Astrocyte (in vitro differentiated cells and primary cell): ENCODE measurements at regions not wholly inside any gene's neighbourhood (a gene's known extent, or its start where the extent isn't known, plus 50 kb on each side); places are given as distances from the start of the nearest gene placed in this dataset.

ENCODE experiments used
- DNase-seq: peaks from one replicate; pipeline ENCODE4 v3.0.0-alpha.2; 2010; ENCODE audit warnings: low read depth
- FAIRE-seq: peaks from 2 replicates; lab custom pipeline; 2011; peaks lifted over from hg19 to GRCh38; lab: Jason Lieb, UNC
- H2AFZ ChIP-seq: 2 replicates; pipeline ENCODE4 v1.6.0; 2012; ENCODE audit warnings: low read depth, low read length, inconsistent platforms
- H3K27ac ChIP-seq: 2 replicates; pipeline ENCODE4 v1.5.1; 2011; ENCODE audit warnings: low read depth, low read length, inconsistent platforms
- H3K27me3 ChIP-seq: 2 replicates; pipeline ENCODE4 v1.6.0; 2011; ENCODE audit warnings: low read length, inconsistent platforms; ENCODE audit not compliant: insufficient read depth
- H3K36me3 ChIP-seq: 2 replicates; pipeline ENCODE4 v1.5.1; 2011; ENCODE audit warnings: low read length, inconsistent platforms; ENCODE audit not compliant: insufficient read depth
- H3K4me1 ChIP-seq: 2 replicates; pipeline ENCODE4 v1.5.1; 2011; ENCODE audit warnings: low read length, inconsistent platforms; ENCODE audit not compliant: insufficient read depth
- H3K4me2 ChIP-seq: 2 replicates; pipeline ENCODE4 v1.6.0; 2012; ENCODE audit warnings: low read length, inconsistent platforms
- H3K4me3 ChIP-seq: 2 replicates; pipeline ENCODE4 v1.5.1; 2011; ENCODE audit warnings: low read depth, mild to moderate bottlenecking, low read length, inconsistent platforms; ENCODE audit not compliant: insufficient read depth
- H3K79me2 ChIP-seq: 2 replicates; pipeline ENCODE4 v1.6.0; 2012; ENCODE audit warnings: mild to moderate bottlenecking, low read length, inconsistent platforms; ENCODE audit not compliant: insufficient read depth
- H3K9ac ChIP-seq: 2 replicates; pipeline ENCODE4 v1.6.0; 2012; ENCODE audit warnings: mild to moderate bottlenecking, low read length, inconsistent platforms
- H3K9me3 ChIP-seq: 2 replicates; pipeline ENCODE4 v1.5.1; 2012; ENCODE audit warnings: low read depth, mild to moderate bottlenecking, low read length, inconsistent platforms; ENCODE audit not compliant: insufficient read depth
- H4K20me1 ChIP-seq: 2 replicates; pipeline ENCODE4 v1.6.0; 2012; ENCODE audit warnings: low read length, inconsistent platforms; ENCODE audit not compliant: insufficient read depth
- H3K27ac Mint-ChIP-seq: one replicate; pipeline ENCODE4 v1.8.0; 2021; ENCODE audit warnings: mild to moderate bottlenecking, mixed read lengths; ENCODE audit not compliant: unreplicated experiment
- H3K27me3 Mint-ChIP-seq: one replicate; pipeline ENCODE4 v1.8.0; 2021; ENCODE audit warnings: low read depth, mixed read lengths; ENCODE audit not compliant: unreplicated experiment
- H3K36me3 Mint-ChIP-seq: one replicate; pipeline ENCODE4 v1.8.0; 2021; ENCODE audit warnings: low read depth, mixed read lengths; ENCODE audit not compliant: unreplicated experiment
- H3K4me1 Mint-ChIP-seq: one replicate; pipeline ENCODE4 v1.8.0; 2021; ENCODE audit warnings: low read depth, mixed read lengths; ENCODE audit not compliant: unreplicated experiment
- H3K4me3 Mint-ChIP-seq: one replicate; pipeline ENCODE4 v1.8.0; 2021; ENCODE audit warnings: mild to moderate bottlenecking, moderate library complexity, mixed read lengths; ENCODE audit not compliant: unreplicated experiment
- H3K9me3 Mint-ChIP-seq: one replicate; pipeline ENCODE4 v1.8.0; 2021; ENCODE audit warnings: mild to moderate bottlenecking, mixed read lengths; ENCODE audit not compliant: unreplicated experiment
- CTCF ChIP-seq: IDR thresholded peaks from 2 replicates; pipeline ENCODE4 v1.5.1; 2011; ENCODE audit warnings: low read depth, mild to moderate bottlenecking, inconsistent platforms, low read length, moderate library complexity; ENCODE audit not compliant: insufficient read depth
- EZH2 ChIP-seq: IDR thresholded peaks from 2 replicates; pipeline ENCODE4 v1.6.1; 2012; ENCODE audit warnings: mild to moderate bottlenecking, low read length, inconsistent platforms; ENCODE audit not compliant: insufficient read depth

- no peak overlapping the region for H3K27ac ChIP-seq
- DNase-seq (no peak), FAIRE-seq (no peak)
- no peak overlapping the region for H3K4me3 ChIP-seq
- Mint-ChIP-seq H3K9me3 (peaks cover 5% of the 10 kb centered on the region), H3K27ac (no peak overlapping the region), H3K4me3 (no peak overlapping the region), H3K4me1 (no peaks in the 10 kb centered on the region), H3K36me3 (no peaks in the 10 kb centered on the region), H3K27me3 (no peaks in the 10 kb centered on the region)
- H4K20me1 ChIP-seq, result no peaks in the 10 kb centered on the region
- no peak overlapping the region for H2AFZ ChIP-seq
- no peaks in the 10 kb centered on the region for H3K36me3 ChIP-seq
- H3K79me2 ChIP-seq, result no peaks in the 10 kb centered on the region
- peaks cover 3% of the 10 kb centered on the region for H3K9me3 ChIP-seq
- no peaks in the 10 kb centered on the region for H3K4me1 ChIP-seq
- TF ChIP-seq CTCF (no peak), EZH2 (no peak)
- no peak overlapping the region for H3K4me2 ChIP-seq
- H3K9ac ChIP-seq, result no peak overlapping the region
- H3K27me3 ChIP-seq, result no peaks in the 10 kb centered on the region
Measured at GRCh38 chr3:20898962-20899361, 713.0 kb upstream of the SGO1 start.

- H3K4me2 ChIP-seq, result no peak overlapping the region
- no peaks in the 10 kb centered on the region for H3K9me3 Mint-ChIP-seq
- no peak overlapping the region for H2AFZ ChIP-seq
- H3K36me3 ChIP-seq, result no peaks in the 10 kb centered on the region
- H3K4me3 ChIP-seq, result no peak overlapping the region
- H3K27ac ChIP-seq, result no peak overlapping the region
- H3K4me1 Mint-ChIP-seq, result no peaks in the 10 kb centered on the region
- H3K4me1 ChIP-seq, result no peaks in the 10 kb centered on the region
- no peak overlapping the region for H3K4me3 Mint-ChIP-seq
- TF ChIP-seq EZH2 (no peak), CTCF (no peak)
- H3K36me3 Mint-ChIP-seq, result no peaks in the 10 kb centered on the region
- no peaks in the 10 kb centered on the region for H3K27me3 Mint-ChIP-seq
- no peaks in the 10 kb centered on the region for H3K79me2 ChIP-seq
- no peak overlapping the region for H3K9ac ChIP-seq
- DNase-seq (no peak), FAIRE-seq (no peak)
- H3K27ac Mint-ChIP-seq, result no peak overlapping the region
- H3K9me3 ChIP-seq, result no peaks in the 10 kb centered on the region
- H4K20me1 ChIP-seq, result no peaks in the 10 kb centered on the region
- H3K27me3 ChIP-seq, result no peaks in the 10 kb centered on the region
Measured at GRCh38 chr3:20890111-20890519, 704.1 kb upstream of the SGO1 start.

- Histone ChIP-seq H3K9ac (no peak overlapping the region), H3K9me3 (no peaks in the 10 kb centered on the region), H3K4me1 (no peaks in the 10 kb centered on the region), H3K79me2 (no peaks in the 10 kb centered on the region), H3K4me2 (no peak overlapping the region), H4K20me1 (no peaks in the 10 kb centered on the region), H3K36me3 (no peaks in the 10 kb centered on the region), H3K4me3 (no peak overlapping the region), H2AFZ (no peak overlapping the region), H3K27me3 (no peaks in the 10 kb centered on the region), H3K27ac (no peak overlapping the region)
- Mint-ChIP-seq H3K4me3 (no peak overlapping the region), H3K27me3 (no peaks in the 10 kb centered on the region), H3K36me3 (no peaks in the 10 kb centered on the region), H3K27ac (no peak overlapping the region), H3K9me3 (peaks cover 4% of the 10 kb centered on the region), H3K4me1 (no peaks in the 10 kb centered on the region)
- DNase-seq (no peak), FAIRE-seq (no peak)
- TF ChIP-seq EZH2, result no peak
- no peak for TF ChIP-seq CTCF
Measured at GRCh38 chr3:20878691-20879090, 692.7 kb upstream of the SGO1 start.
